GM18502 (cell line): ENCODE measurements at regions not wholly inside any gene's neighbourhood (a gene's known extent, or its start where the extent isn't known, plus 50 kb on each side); places are given as distances from the start of the nearest gene placed in this dataset.
"Not testable (repeated sequence)": the region's sequence is repeated elsewhere in the genome, so short reads cannot be mapped to it uniquely, and the experiment has no call there.

Experiments used
- ATAC-seq: cut with Tn5 transposase; IDR thresholded peaks from one replicate; pipeline ENCODE4 v1.9.1; 2021; ENCODE audit warnings: mild to moderate bottlenecking; ENCODE audit not compliant: unreplicated experiment, poor library complexity

DNA sequence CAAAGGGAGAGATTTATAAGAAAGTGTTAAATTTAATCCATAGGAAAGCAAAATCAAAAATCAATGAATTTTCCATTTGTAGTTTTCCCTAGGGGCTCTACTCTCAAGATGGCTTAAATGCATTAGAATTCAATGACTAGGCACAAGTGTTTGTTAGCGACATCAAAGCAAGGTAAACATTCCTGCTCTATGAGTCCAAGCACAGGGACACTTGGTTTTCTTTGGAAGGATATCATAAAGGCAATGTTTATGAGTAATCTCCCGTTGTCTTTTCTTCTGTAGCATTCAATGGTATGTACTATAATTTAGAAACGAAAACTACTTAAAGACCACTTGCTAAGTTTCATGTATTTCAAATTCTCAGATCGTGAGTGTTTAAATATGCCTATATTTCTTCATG lies 54.8 kb upstream of the ZNF717 start:
- ATAC-seq, result not testable (repeated sequence)

DNA sequence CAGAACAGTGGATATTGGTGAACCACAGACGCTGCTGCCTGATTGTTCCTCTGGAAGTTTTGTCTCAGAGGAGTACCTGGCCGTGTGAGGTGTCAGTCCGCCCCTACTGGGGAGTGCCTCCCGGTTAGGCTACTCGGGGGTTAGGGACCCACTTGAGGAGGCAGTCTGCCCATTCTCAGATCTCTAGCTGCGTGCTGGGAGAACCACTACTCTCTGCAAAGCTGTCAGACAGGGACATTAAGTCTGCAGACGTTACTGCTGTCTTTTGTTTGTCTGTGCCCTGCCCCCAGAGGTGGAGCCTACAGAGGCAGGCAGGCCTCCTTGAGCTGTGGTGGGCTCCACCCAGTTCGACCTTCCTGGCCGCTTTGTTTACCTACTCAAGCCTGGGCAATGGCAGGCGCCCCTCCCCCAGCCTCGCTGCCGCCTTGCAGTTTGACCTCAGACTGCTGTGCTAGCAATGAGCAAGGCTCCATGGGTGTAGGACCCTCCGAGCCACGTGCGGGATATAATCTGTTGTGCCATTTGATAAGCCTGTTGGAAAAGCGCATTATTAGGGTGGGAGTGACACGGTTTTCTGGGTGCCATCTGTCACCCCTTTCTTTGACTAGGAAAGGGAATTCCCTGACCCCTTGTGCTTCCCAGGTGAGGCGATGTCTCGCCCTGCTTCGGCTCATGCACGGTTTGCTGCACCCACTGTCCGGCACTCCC lies 65.1 kb upstream of the ZNF717 start:
- not testable (repeated sequence) for ATAC-seq

- no peak for ATAC-seq
These were observed 77.8 kb upstream of the ZNF717 start for GRCh38 chr3:75863130-75863529.

DNA sequence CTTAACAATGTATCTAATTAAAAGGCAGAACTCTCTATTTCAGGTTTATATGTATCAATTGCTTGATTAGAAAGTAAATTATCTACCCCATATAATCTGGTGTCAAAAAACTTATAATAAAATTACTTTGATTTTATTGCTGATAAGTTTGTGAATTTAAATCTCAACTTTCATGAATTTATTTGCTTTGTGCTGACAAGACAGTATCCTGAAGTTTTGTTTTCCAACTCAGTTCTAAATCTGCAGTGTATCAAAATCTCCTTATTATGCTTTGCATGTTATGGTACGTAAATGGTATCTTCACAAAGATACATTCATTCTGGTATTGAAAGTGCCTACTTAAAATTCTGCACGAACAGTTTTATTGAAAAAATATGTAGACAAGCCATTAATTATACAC lies 78.5 kb upstream of the ZNF717 start:
- no peak for ATAC-seq

DNA sequence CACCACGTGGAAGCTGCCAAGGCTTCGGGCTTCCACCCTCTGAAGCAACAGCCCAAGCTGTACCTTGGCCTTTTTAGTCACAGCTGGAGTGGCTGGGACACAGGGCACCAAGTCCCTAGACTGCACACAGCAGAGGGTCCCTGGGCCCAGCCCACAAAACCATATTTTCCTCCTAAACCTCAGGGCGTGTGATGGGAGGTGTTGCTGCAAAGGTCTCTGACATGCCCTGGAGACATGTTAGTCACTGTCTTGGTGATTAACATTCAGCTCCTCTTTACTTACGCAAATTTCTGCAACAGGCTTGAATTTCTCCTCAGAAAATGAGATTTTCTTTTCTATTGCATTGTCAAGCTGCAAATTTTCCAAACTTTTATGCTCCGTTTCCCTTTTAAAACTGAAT lies 98.4 kb upstream of the ZNF717 start:
- not testable (repeated sequence) for ATAC-seq

- ATAC-seq, result no peak
These were observed 101.7 kb upstream of the ZNF717 start for GRCh38 chr3:75886971-75887526.

- no peak for ATAC-seq
These were observed 108.9 kb upstream of the ZNF717 start for GRCh38 chr3:75894234-75894633.

DNA sequence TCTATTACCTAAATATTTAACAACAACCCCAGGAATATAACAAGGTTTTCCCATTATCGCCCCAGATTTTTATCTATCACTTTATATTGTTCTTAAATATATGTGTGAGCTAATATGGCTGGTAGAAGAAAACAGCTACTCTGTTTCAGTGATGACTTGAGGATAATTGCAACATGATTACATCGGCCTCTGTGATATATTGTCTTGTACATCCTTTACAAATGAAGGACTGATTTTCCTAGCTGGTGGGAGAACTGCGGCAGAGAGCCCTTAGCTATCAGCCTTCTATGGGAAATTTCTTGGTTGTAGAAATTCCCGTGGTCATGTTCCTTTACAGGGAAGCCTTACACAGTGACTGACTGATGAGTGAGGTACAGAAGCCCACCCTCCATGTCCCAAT lies 110.9 kb upstream of the ZNF717 start:
- no peak for ATAC-seq

DNA sequence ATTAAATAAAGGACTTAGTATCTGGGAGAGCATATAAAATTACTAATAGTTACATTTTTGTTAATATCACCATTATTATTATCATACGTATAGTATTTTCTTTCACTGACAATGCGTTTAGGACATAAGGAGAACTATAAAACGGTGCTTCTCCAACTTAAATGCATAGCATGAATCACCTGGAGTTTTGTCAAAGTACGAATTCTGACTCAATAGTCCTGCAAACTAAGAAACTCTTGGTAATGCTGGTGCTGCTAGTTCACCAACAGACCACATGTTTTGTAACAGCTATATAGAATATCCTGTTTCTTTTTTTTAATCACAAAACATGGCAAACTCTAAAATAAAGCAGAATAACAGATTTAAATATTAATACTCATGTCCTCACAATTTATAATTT lies 116.1 kb upstream of the ZNF717 start:
- ATAC-seq, result not testable (repeated sequence)

- ATAC-seq, result no peak
These were observed 121.3 kb upstream of the ZNF717 start for GRCh38 chr3:75906555-75907112.

GRCh38 chr3:75913800-75914350 lies 128.5 kb upstream of the ZNF717 start:
- no peak for ATAC-seq

- ATAC-seq, result not testable (repeated sequence)
These were observed 129.4 kb upstream of the ZNF717 start for GRCh38 chr3:75914741-75915140.

DNA sequence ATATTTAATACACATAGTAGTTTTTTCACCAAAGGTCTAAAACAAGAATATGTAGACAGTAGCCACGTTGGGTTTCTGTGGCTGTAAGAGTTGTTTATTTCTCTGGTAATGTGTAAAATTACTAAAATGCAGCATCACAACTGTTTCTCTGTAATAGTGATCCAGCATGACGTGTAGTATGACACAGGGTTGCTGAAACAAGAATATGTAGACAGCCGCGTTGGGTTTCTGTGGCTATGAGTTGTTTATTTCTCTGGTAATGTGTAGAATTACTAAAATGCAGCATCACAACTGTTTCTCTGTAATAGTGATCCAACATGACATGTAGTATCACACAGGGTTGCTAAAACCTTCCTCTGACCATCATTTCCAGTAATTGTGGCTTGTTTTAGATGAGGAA lies 153.6 kb upstream of the ZNF717 start:
- no peak for ATAC-seq

DNA sequence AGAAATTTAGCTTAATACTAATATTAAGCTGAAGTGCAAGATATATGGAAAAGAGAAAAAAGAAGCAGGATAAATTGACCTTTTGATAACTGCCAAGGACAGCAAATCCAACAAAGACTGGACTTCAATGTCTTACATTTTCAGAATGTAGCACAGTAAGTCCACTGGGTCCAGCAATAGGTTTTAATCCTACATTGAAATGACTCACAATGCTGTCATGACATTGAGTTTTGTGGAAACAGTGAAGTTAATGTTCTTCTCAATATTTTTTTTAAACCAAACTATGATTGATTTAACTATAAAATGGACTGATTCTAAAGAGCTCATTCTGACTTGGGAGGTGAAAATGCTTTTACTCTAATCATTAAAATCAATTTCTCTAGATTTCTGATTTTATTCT lies 166.6 kb upstream of the ZNF717 start:
- ATAC-seq, result no peak

- not testable (repeated sequence) for ATAC-seq
These were observed 174.7 kb upstream of the ZNF717 start for GRCh38 chr3:75960031-75960430.

GRCh38 chr3:75962054-75962453 lies 176.7 kb upstream of the ZNF717 start:
- ATAC-seq, result not testable (repeated sequence)

DNA sequence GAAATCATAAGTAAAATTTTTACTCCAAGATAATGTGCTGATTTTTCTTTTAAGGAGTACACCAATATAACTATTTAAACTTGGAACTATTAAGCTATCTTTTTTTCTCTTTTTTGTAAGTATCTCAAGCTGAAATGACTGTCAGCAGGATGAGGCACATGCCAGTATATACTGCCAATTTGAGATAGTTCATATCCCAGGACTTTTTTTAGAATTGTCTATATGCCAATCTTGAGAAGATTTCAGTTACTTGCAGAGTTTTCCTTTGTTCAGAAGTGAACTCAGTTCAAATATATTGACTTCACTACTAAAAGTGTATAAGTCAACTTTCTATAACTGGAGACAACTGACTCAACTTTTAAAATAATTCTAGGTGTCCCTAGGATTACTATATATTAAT lies 181.7 kb upstream of the ZNF717 start:
- no peak for ATAC-seq

DNA sequence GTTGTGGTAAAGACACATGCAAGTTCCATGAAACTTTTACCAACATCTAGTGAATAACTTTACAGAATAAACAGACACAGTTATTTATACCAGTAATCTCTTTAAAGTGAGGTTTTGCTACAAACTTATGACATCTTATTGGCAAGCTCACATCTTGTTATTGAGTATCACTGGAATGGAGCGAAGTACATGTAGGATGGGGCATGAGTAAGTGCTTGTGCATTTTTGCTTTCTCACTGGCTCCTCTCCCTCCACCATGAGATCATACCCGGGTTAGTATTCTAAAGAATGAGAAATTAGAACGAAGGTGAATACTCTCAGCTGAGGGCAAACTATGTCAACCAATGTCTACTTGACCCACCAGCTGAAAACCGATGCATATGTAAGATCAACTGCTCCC lies 193.3 kb upstream of the ZNF717 start:
- no peak for ATAC-seq

DNA sequence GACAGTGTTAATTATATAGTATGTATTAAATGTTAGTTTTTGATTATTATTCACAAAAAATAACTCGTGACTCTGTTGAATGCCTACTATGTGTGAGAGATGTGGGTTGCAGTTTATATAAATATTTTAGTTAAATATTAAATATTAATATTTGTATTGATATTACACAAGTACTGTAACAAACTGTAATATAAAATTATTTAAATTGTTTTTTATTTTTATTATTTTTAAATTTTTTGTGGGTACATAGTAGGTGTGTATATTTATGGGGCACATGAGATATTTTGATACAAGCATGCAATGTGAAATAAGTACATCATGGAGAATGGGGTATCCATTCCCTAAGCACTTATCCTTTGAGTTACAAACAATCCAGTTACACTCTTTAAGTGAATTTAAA lies 196.1 kb upstream of the ZNF717 start:
- no peak for ATAC-seq

- ATAC-seq, result no peak
These were observed 196.8 kb upstream of the ZNF717 start for GRCh38 chr3:75982151-75982550.

GRCh38 chr3:75983111-75983510 lies 197.8 kb upstream of the ZNF717 start:
- ATAC-seq, result no peak
